Fibroblast of gingiva (primary cell): ENCODE measurements at regions not wholly inside any gene's neighbourhood (a gene's known extent, or its start where the extent isn't known, plus 50 kb on each side); places are given as distances from the start of the nearest gene placed in this dataset.
"Not testable (repeated sequence)": the region's sequence is repeated elsewhere in the genome, so short reads cannot be mapped to it uniquely, and the experiment has no call there.

Experiments used
- DNase-seq: peaks from one replicate; pipeline ENCODE4 v3.0.0-alpha.2; 2011; ENCODE audit warnings: low read depth

DNA sequence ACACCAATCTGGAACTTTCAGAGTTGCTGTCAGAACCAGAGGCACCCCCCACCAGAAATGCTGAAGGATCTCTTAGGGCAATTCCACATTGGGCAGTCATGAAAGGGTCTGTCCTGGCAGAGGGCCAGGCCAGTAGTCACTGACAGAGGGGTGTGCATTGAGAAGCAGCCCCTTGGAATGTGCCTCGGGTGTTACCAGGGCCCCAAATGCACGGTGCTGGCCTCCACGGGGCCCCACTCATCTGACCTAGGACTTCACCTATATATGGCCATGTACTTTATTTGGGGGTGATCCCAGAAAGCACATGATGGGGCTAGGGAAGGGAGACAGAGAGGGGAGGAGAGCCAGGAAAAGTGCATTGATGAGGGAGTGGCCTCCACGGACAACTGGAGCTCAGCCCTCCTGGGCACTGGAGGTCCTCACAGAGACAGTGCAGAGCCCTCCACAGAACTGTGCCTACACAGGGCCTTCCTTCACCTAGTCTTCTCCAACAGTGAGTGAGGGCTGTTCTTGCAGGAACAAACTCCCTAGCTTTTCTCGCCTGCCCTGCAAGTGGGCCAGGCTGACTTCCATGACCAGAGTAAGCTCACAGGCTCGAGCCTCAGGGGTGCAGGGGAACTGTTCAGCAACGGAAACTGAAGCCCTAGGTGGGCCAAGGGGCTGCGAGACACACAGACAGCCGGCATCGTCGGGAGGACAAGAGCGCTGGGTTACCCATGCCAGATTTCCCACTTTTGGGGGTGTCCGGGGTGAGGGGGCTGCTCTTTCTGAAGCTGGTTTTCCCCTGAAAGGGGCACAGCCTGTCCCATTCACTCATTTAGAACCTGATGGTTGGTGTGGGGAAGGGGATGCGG is 136.2 kb downstream of the HMX1 start:
- no peak for DNase-seq

DNA sequence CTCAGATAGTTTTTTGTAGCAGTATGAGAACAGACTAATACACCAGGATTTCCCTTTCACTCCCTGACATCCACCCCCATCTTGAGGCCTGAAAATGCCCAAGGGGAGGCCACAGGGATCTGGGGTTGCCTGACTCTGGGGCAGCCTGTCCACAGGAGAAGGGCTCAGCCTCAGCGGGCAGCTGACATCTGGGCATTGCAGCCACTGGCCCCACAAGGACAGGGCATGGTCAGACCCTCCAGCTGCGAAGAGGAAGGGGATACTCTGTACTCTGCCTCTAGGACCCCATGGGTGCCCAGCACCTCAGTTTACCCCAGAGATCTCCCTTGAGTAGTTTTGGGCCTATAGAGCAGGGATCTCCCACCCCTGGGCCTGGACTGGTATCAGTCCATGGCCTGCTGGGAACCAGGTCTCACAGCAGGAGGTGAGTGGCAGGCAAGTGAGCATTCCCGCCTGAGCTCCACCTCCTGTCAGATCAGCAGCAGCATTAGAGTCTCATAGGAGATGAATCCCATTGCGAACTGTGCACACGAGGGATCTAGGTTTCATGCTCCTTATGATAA is 138.9 kb downstream of the HMX1 start:
- no peak for DNase-seq

DNA sequence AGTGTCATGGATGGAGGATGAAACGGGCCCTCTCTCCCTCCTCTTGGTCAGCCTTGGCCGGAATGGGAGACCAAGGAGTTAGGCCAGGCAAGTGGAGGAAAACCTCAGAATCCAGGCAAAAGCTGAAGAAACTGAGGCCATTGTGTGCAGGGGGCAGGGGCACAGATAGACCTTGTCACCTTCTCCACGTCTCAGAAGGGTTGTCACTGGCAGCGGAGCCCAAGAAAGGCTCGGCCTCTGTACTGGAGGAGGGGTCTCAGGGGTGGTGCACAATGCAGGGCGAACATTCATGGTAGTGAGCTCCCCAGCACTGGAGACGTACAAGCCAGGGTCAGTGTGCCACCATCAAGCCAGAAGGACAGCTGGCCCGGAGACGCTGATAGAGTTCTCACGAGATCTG is 139.5 kb downstream of the CPZ start:
- DNase-seq: no peak

- DNase-seq: no peak
Measured at GRCh38 chr4:8731364-8731763, 138.8 kb downstream of the CPZ start.

- DNase-seq: no peak
Measured at GRCh38 chr4:8730681-8731080, 138.1 kb downstream of the CPZ start.

- DNase-seq: no peak
Measured at GRCh38 chr4:8730159-8730558, 137.6 kb downstream of the CPZ start.

DNA sequence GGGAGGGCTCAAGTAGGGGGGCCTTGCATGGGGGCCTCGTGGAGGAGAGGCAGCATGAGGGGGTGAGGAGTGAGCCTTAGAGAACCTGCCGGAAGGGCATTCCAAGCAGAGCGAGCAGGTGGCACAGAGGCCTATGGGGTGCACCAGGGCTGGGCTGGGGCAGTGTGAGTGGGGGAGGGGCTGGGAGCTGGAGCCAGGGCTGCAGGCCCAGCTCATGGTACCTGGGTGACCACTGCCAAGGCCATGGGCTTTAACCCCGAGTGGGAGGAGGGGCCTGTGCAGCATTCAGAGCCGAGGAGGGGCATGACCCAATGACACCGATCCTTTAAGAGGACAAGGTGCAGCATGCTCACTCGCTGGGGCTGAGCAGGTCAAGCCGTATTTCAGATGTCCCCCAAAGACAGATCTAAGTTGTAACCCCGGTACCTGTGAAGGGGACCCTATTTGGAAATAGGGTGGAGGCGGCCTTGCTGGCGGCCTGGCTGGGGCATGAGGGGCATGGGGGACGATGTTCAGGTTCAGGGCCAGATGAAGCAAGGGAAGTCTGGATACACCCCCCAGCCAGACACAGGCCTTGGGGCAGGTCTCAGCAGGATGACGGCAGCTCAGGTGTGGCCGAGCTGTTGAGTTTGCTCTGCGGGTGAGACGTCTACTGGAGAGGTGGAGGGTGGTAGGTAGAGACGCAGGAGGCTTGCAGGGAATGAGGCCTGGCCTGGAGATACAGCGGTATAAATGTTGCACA is 137.0 kb downstream of the CPZ start:
- DNase-seq: no peak

DNA sequence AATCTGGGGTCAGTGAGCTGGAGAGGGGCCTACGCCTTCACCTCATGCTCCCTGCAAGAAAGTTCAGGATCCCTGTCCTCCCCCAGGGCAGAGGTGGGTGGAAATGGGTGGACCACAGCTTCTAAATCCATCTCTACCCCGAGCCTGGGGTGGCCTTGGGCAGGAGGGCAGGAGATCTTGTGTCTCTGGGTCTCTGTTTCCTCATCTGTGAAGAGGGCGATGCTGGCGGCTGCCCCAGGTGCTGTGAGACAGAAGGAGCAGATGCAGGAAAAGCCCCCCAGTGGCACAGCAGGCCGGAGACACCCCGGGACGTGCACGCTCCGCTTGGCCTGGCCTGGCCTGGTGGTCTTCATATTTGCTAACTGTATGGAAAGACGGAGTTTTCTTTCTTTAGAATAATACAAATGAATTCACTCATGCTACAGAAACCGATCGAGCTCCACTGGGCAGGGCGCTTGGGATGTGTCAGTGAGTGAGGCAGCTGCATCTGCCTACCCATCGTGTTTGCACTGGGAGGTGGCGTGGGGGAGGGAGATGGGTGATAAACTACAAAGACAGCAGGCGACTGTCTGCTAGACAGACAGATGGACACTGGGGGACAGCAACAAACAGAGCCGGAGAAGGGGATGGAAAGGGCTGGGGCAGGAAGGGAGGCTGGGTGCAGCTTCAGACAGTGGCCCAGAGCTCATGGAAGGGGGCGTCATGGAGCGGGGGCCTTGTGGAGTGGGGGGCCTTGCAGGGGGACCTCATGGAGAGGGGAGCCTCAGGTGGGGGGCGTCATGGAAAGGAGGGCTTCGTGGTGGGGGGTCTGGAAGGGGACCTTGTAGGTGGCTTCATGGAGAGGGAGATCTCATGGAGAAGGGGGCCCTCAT is 136.2 kb downstream of the CPZ start:
- DNase-seq: no peak

DNA sequence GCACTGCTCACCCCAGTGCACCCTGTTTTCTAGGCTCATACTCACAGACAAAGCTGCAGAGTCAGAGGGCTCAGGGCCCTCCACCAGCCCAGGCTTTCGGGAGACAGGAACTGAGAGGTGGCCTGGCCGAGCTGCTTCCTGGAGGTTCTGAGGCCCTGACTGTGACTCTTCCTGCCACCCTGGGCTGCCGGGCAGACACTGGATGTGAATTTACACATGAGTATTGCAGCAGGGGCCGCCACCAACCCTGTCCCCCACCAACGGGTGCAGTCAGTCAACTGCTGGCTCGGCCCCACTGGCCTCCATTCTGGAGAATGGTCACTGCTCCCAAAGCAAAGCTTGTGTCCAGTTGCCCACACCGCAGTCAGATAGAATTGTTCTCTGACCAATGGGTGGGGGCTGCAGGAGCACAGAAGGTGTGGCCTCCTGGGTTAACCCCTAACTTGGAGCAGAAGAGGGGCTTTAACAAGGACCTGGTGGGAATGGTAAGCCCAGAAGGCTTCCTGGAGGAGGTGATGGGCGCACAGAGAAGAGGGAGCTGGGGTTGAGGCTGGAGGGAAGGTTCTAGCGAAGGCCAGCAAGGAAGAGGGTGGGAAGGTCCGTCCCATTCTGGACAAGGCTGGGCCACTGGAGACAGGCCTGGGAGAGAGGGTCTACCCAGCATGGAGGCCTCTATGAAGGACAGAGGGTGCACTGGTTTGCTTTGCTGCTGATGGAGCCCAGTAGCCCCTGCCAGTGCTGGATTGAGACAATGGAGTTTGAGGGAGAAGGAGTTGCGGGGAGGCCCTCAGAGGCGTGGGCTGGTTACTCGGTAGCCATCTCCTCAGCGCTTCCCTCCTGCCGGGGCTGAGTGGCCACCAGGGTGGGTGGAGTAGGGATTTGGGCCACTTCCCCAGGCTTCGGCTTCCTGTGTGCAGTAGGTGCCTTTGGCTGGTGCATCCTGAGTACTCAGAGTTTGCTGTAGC is 135.3 kb downstream of the CPZ start:
- DNase-seq: no peak

GRCh38 chr4:8727131-8727530 is 134.6 kb downstream of the CPZ start:
- no peak for DNase-seq

DNA sequence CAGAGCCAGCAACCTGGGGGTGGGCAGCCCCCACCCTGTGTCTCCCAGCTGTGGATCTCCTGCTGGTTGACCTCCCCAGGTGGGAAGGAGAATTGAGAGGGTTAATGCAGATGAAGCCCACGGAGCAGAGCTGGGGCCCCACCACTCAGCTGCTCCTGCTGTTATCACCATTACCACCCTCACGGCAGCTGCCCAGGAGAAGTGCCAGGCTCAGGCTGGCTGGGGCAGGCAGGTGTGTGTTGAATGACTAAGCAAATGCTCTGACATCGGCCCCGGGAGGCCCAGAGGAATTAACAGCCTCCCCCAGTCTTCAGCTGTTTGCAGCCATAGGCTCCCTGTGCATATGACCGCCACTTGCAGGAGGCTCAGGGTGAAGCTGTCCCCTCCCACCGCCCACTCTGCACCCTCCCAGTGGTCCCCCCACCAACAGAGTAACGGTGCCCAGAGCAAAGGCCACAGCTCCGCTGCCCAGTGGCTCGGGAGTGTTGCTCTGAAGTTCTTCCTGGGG is 133.8 kb downstream of the CPZ start:
- no peak for DNase-seq

- DNase-seq: no peak
Measured at GRCh38 chr4:8725845-8726244, 133.3 kb downstream of the CPZ start.

DNA sequence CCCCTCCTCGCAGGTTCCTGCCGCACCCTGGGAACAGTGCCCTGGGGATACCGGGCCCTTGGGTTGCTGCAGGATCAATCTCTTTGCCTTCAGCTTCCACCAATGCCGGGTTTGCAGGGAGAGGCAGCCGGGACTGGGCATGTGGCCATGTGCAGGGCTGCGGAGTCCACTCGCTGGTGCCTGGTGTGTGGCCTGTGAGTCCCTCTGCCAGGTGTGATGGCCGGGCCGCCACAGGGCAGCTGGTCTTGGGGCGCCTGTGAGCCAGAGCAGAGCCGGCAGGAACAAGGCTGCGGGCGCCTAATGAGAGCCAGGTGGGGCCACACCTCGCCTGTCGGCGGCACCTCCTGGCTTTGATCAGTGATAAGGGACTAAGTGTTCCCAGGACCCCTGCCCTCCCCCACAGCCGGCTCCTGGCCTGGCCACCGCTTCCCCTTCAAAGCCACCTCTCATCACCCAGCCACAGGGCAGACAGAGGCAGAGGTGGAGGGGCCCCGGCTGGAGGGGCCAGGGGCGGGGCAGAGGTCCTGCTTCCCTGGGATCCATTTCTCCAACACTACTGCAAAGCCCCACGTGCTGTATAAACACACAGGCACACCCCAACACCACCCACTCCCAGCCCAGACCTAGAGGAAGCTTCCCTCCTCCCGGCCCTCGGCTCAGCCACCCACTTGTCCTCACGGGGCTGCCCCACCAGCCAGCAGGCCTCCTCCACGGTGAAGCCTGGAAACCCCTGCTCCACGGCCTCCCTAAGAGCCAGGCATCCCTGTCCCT is 132.7 kb downstream of the CPZ start:
- no peak for DNase-seq

GRCh38 chr4:8724436-8725070 is 132.0 kb downstream of the CPZ start:
- no peak for DNase-seq

GRCh38 chr4:8723222-8723980 is 130.8 kb downstream of the CPZ start:
- no peak for DNase-seq

- no peak for DNase-seq
Measured at GRCh38 chr4:8722556-8722955, 130.0 kb downstream of the CPZ start.

DNA sequence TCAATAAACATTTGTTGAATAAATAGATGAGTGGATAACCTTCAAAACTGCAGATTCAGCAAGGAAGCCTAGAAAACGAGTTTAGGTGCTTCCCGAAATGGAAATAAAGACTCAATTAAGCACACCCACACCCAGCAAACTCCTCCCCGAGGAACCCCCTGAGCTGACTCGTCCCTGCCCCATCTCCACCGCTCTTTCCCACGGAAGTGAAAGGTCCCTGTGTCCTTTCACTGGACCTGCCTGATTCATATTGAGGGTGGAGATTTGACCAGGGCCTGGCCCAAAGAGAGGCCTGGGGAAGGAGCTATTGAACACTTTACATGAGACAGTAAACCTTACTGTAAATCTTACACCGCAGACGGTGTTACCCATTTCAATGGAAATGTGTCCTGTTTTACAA is 129.1 kb downstream of the CPZ start:
- no peak for DNase-seq

DNA sequence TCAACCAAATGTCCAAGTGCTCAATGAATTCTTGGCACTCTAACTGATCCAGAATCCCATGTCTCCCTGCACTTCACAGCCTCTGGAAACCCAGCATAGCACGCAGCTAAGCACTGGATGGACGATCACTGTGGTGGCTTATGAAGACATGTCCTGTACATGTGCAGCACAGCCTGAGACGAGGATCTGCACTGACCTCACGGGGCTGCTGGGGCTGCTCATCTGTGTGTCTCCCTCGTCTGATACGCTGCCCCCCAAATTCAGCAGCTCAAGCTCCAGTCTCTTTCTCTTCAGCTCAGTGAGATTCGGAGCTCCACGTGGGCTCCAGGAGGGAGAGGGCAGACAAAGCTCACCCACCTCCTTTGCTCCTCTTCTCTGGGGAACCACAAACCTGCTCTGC is 126.9 kb downstream of the CPZ start:
- DNase-seq: no peak

GRCh38 chr4:8717470-8717869 is 124.9 kb downstream of the CPZ start:
- DNase-seq: not testable (repeated sequence)
